OCI-LY3 (cell line): ENCODE measurements at regions not wholly inside any gene's neighbourhood (a gene's known extent, or its start where the extent isn't known, plus 50 kb on each side); places are given as distances from the start of the nearest gene placed in this dataset.

Source experiments
- H2AFZ ChIP-seq: fragments of 200-600, 300-600 bp; shearing (Covaris generic); 2 replicates; pipeline ENCODE4 v1.6.0; 2014; ENCODE audit warnings: antibody characterized with exemption, low read depth, low read length
- H3K27ac ChIP-seq: fragments of 200-600, 300-600 bp; sonication (generic); 2 replicates; pipeline ENCODE4 v1.5.1; 2014; ENCODE audit warnings: mild to moderate bottlenecking, low read length, moderate library complexity, mixed read lengths
- H3K27me3 ChIP-seq: fragments of 200-600, 300-600 bp; sonication (generic); 2 replicates; pipeline ENCODE4 v1.6.1; 2014; ENCODE audit warnings: low read depth, low read length, mixed read lengths
- H3K36me3 ChIP-seq: fragments of 200-600, 300-600 bp; sonication (generic); replicated peaks from 2 replicates; pipeline ENCODE3; 2014; ENCODE audit warnings: low read depth, low read length, mixed read lengths
- H3K4me1 ChIP-seq: fragments of 300-600, 200-600 bp; sonication (generic); 2 replicates; pipeline ENCODE4 v1.6.1; 2014; ENCODE audit warnings: low read length, mixed read lengths
- H3K4me2 ChIP-seq: fragments of 200-600, 300-600 bp; sonication (generic); 2 replicates; pipeline ENCODE4 v1.6.1; 2014; ENCODE audit warnings: low read length, mixed read lengths
- H3K4me3 ChIP-seq: fragments of 300-600, 200-600 bp; sonication (generic); 2 replicates; pipeline ENCODE4 v1.5.1; 2014; ENCODE audit warnings: antibody characterized with exemption, mild to moderate bottlenecking, low read length, moderate library complexity
- H3K79me2 ChIP-seq: fragments of 300-600, 200-600 bp; shearing (Covaris generic); 2 replicates; pipeline ENCODE4 v1.6.1; 2014; ENCODE audit warnings: mild to moderate bottlenecking, low read length, mixed read lengths
- H3K9ac ChIP-seq: fragments of 300-600, 200-600 bp; shearing (Covaris generic); 2 replicates; pipeline ENCODE4 v1.6.0; 2014; ENCODE audit warnings: mild to moderate bottlenecking, low read length, moderate library complexity
- H3K9me3 ChIP-seq: fragments of 200-600, 300-600 bp; shearing (Covaris generic); 2 replicates; pipeline ENCODE4 v1.6.1; 2014; ENCODE audit warnings: low read length, mixed read lengths; ENCODE audit not compliant: insufficient read depth
- H4K20me1 ChIP-seq: fragments of 200-600, 300-600 bp; sonication (generic); 2 replicates; pipeline ENCODE4 v1.6.1; 2016; ENCODE audit warnings: low read length, mixed read lengths; ENCODE audit not compliant: insufficient read depth
- EZH2phosphoT487 ChIP-seq: fragments of 200-600 bp; shearing (Covaris generic); IDR thresholded peaks from 2 replicates; pipeline ENCODE4 v1.6.1; 2018; ENCODE audit warnings: antibody characterized with exemption, mixed run types, low read depth
- TF ChIP-seq, protein P1 (sequence below): fragments of 200-600, 300-600 bp; sonication (generic); IDR thresholded peaks from 2 replicates; pipeline ENCODE4 v1.5.1; 2014; ENCODE audit warnings: antibody characterized with exemption, low read length, low read depth

DNA sequence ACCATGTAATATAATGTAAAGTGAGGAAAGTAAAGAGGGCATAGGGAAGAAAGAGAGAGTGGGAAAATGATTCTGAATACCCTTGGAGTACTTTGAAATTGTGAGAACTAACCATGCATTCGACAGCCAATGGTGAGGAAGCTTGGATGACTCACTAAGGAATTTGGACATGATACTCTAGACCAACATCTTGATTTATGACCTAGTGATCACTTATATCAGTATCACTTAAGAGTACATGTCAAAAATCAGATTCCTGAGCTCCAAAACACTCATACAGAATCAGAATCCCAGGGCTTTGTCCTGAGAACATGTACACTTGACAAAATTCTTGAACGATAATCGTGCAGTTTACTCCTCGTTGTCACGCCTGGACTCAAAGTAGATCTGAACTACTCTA, 1899.8 kb upstream of the PIK3C3 start:
- H3K4me3 ChIP-seq = no peak overlapping the region
- no peaks in the 10 kb centered on the region for H3K27me3 ChIP-seq
- H3K9me3 ChIP-seq = no peaks in the 10 kb centered on the region
- H3K4me1 ChIP-seq = no peaks in the 10 kb centered on the region
- TF ChIP-seq, protein P1, sequence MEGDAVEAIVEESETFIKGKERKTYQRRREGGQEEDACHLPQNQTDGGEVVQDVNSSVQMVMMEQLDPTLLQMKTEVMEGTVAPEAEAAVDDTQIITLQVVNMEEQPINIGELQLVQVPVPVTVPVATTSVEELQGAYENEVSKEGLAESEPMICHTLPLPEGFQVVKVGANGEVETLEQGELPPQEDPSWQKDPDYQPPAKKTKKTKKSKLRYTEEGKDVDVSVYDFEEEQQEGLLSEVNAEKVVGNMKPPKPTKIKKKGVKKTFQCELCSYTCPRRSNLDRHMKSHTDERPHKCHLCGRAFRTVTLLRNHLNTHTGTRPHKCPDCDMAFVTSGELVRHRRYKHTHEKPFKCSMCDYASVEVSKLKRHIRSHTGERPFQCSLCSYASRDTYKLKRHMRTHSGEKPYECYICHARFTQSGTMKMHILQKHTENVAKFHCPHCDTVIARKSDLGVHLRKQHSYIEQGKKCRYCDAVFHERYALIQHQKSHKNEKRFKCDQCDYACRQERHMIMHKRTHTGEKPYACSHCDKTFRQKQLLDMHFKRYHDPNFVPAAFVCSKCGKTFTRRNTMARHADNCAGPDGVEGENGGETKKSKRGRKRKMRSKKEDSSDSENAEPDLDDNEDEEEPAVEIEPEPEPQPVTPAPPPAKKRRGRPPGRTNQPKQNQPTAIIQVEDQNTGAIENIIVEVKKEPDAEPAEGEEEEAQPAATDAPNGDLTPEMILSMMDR = no peak
- TF ChIP-seq EZH2phosphoT487 = no peak
- H3K36me3 ChIP-seq = no peaks in the 10 kb centered on the region
- no peak overlapping the region for H3K27ac ChIP-seq
- H3K79me2 ChIP-seq = no peaks in the 10 kb centered on the region
- H2AFZ ChIP-seq = no peak overlapping the region
- no peak overlapping the region for H3K9ac ChIP-seq
- H3K4me2 ChIP-seq = no peak overlapping the region
- H4K20me1 ChIP-seq = no peaks in the 10 kb centered on the region

DNA sequence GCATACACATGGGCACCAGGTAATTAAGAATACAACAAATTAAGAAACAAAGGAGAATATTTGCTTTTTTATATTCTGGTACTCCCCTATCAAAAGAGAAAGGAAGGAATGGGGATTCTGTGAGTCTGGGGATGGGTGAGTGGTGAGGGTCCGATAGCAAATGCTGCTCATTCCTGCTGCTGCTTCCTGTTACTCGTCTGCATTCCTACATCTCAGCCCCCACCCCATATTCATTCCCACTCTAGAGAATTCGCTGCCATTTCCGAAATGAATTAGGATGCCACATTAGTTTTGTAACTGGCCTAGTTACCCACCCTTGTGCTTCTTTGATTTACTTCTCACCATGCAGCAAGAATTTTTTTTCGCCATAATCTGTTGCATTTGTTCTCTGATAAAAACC, 1905.3 kb upstream of the PIK3C3 start:
- H3K36me3 ChIP-seq = no peaks in the 10 kb centered on the region
- H3K4me1 ChIP-seq = no peaks in the 10 kb centered on the region
- H3K27me3 ChIP-seq = no peaks in the 10 kb centered on the region
- H3K4me3 ChIP-seq = no peak overlapping the region
- H3K9ac ChIP-seq = no peak overlapping the region
- no peak for TF ChIP-seq EZH2phosphoT487
- TF ChIP-seq, protein P1 = no peak
- H3K9me3 ChIP-seq = no peaks in the 10 kb centered on the region
- H3K79me2 ChIP-seq = no peaks in the 10 kb centered on the region
- no peak overlapping the region for H2AFZ ChIP-seq
- H3K27ac ChIP-seq = no peak overlapping the region
- H4K20me1 ChIP-seq = no peaks in the 10 kb centered on the region
- no peak overlapping the region for H3K4me2 ChIP-seq

DNA sequence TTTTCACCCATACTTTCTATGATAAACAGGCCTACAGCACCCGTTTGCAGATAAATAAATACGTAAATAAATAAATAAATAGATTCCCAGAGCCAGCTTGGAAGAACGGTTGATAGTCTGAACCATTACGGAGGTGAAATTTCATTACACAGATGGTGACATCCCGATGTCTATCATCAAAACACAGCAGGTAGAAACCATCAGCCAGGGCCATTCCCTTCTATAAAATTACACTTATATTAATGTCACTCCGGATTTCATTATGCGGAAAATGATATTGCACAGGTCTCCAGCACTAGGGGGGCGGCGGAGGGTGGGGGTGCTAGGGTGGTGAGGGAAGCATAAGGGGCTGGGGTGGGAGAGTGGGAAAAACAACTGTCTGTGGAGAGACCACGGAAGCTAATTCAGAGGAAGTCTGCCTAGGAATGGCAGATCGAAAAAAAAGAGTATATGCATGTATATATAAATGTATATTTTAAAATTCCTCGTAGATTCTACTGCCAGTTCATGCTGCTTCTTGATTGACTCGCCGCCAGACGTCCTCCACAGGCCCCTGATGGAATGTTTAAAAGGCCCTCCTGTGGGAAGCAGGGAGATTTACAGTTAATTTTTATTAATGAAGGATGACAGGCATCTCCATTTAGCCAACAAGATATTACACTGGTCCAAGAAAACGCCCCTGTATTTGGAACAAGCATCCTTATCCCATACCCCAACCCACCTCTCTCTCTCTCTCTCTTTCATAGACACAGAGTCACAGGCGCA, 1906.0 kb upstream of the PIK3C3 start:
- Histone ChIP-seq H2AFZ (no peak overlapping the region), H3K27me3 (no peaks in the 10 kb centered on the region), H3K4me3 (no peak overlapping the region), H3K4me1 (no peaks in the 10 kb centered on the region), H3K4me2 (no peak overlapping the region), H3K9me3 (no peaks in the 10 kb centered on the region), H4K20me1 (no peaks in the 10 kb centered on the region), H3K79me2 (no peaks in the 10 kb centered on the region), H3K36me3 (no peaks in the 10 kb centered on the region), H3K9ac (no peak overlapping the region), H3K27ac (no peak overlapping the region)
- TF ChIP-seq, protein P1 = no peak
- TF ChIP-seq EZH2phosphoT487 = no peak

DNA sequence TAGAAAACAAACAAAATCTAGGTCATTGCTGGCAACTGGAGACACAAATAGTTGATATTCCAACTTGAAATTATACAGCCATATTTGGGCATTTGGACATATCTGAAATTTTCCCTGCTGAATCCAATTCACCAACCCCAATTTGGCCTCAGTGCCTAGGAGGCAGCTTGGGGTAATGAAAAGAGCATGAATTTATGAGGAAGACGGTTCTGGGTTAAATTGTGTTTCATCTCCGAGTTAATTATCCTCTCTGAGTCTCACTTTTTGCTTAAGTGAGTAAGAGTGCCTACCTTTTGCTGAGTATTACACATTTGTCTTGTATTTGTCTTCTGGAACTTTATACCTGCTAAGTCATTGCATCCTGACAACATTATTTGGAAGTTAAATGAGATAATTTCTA, 1906.8 kb upstream of the PIK3C3 start:
- H3K9ac ChIP-seq = no peak overlapping the region
- H3K27ac ChIP-seq = no peak overlapping the region
- no peak overlapping the region for H3K4me3 ChIP-seq
- H2AFZ ChIP-seq = no peak overlapping the region
- H4K20me1 ChIP-seq = no peaks in the 10 kb centered on the region
- TF ChIP-seq, protein P1 = no peak
- no peaks in the 10 kb centered on the region for H3K36me3 ChIP-seq
- H3K4me2 ChIP-seq = no peak overlapping the region
- H3K4me1 ChIP-seq = no peaks in the 10 kb centered on the region
- no peaks in the 10 kb centered on the region for H3K27me3 ChIP-seq
- H3K9me3 ChIP-seq = no peaks in the 10 kb centered on the region
- H3K79me2 ChIP-seq = no peaks in the 10 kb centered on the region
